ENCODE measurements at regions not wholly inside any gene's neighbourhood (a gene's known extent, or its start where the extent isn't known, plus 50 kb on each side); places are given as distances from the start of the nearest gene placed in this dataset.

- TF ChIP-seq TAF1 (IDR thresholded peaks at IDR 0.05; ENCODE audit: low read depth) (no peak), CREB1 (IDR thresholded peaks at IDR 0.05; ENCODE audit: low read depth) (no peak), EP300 (IDR thresholded peaks at IDR 0.05; ENCODE audit: borderline replicate concordance) (no peak), REST (IDR thresholded peaks at IDR 0.05; ENCODE audit: low read depth) (no peak), ZBTB7A (IDR thresholded peaks at IDR 0.05; ENCODE audit: low read depth) (no peak), USF1 (IDR thresholded peaks at IDR 0.05) (no peak)
These were observed 162.1 kb upstream of the NANOGP8 start for GRCh38 chr15:35247150-35247549.

Data from Ishikawa (cell line).